Heart left ventricle (tissue), 16 donors: ENCODE measurements at regions not wholly inside any gene's neighbourhood (a gene's known extent, or its start where the extent isn't known, plus 50 kb on each side); places are given as distances from the start of the nearest gene placed in this dataset.
A peak's percentile ranks its signal among the peaks of the same experiment; 100 is the strongest.

Experiments
- ATAC-seq, 4 donors: fragments of 200-7000 bp; cut with Tn5 transposase; one replicate each; pipeline ENCODE4 v1.9.1; 2020 to 2022; ENCODE audit warnings: moderate library complexity in 4 of 4, mild to moderate bottlenecking in 3 of 4, moderate number of reproducible peaks in 1 of 4
- DNase-seq, 5 donors: peaks; one replicate each; pipeline ENCODE4 v3.0.0-alpha.2; 2020
- H3K27ac ChIP-seq, 12 donors: fragments of 200-600 bp; sonication (generic) in 4 of 12; one replicate each; pipeline versions ENCODE4 v1.5.0 to v1.8.0; 2016 to 2022; ENCODE audit warnings: mild to moderate bottlenecking in 2 of 12
- H3K27me3 ChIP-seq, 9 donors: fragments of 200-600 bp; sonication (generic) in 2 of 9; one replicate each; pipeline versions ENCODE4 v1.5.1 to v1.8.0; 2016 to 2022; ENCODE audit warnings: mild to moderate bottlenecking in 3 of 9
- H3K36me3 ChIP-seq, 9 donors: fragments of 200-600 bp; sonication (generic) in 2 of 9; one replicate each; pipeline versions ENCODE4 v1.5.0 to v1.8.0; 2018 to 2022; ENCODE audit warnings: mild to moderate bottlenecking in 2 of 9
- H3K4me1 ChIP-seq, 12 donors: fragments of 200-600 bp; sonication (generic) in 4 of 12; one replicate each; pipeline versions ENCODE4 v1.5.0 to v1.8.0; 2016 to 2022; ENCODE audit warnings: mild to moderate bottlenecking in 3 of 12
- H3K4me3 ChIP-seq, 12 donors: fragments of 200-600 bp; sonication (generic) in 4 of 12; one replicate each; pipeline versions ENCODE4 v1.5.0 to v1.8.0; 2017 to 2022; ENCODE audit warnings: mild to moderate bottlenecking in 9 of 12, moderate library complexity in 4 of 12
- H3K9me3 ChIP-seq, 12 donors: fragments of 200-600 bp; sonication (generic) in 4 of 12; one replicate each; pipeline versions ENCODE4 v1.5.0 to v1.8.0; 2016 to 2022; ENCODE audit warnings: mild to moderate bottlenecking in 1 of 12
- CTCF ChIP-seq, 12 donors: fragments of 200-600 bp; sonication (generic) in 4 of 12; IDR thresholded peaks; one replicate each; pipeline versions ENCODE4 v1.5.0 to v1.8.0; 2018 to 2022; ENCODE audit warnings: antibody characterized with exemption in 12 of 12, mild to moderate bottlenecking in 5 of 12
- POLR2A ChIP-seq, 2 donors: fragments of 450-650 bp; IDR thresholded peaks; one replicate each; pipeline ENCODE4 v1.6.1; 2017; ENCODE audit warnings: antibody characterized with exemption in 2 of 2, mild to moderate bottlenecking in 2 of 2, moderate library complexity in 2 of 2
- WGBS, 4 donors: extraction: QIAGEN DNeasy Blood & Tissue Kit in 2 of 4; methylation state at CpG; one replicate each; pipeline versions ENCODE4 v1.1.5 to v1.1.7; 2013 to 2018; 5-methylcytosine and 5-hydroxymethylcytosine counted together
- intact Hi-C, 10 donors: fragments of 100-400 bp; cut with DNase I; formaldehyde crosslinking; loops; one replicate each; pipeline versions ENCODE4 v1.11.1 to v1.14.2; 2022
- donor health status: ischemic (EF 13 %, LVEDD 7.1; RV severe dilation, severe dysfunction).
- donor health status: healthy with polysubstance abuse.
- donor health status: DM: no; HTN: yes; CAD: no.
- donor health status: DM: no; HTN: no; CAD: no.
- donor health status: ischemic (EF 25% LVEDD 6.9; RV normal size, moderate dysfunction).
- donor health status: ischemic (EF 25% LVEDD 5.7; RV mildly dilated, moderate dysfunction).
- donor health status: healthy.
- donor health status: DM: yes; HTN: yes; CAD: no.
- donor health status: ischemic (EF 35%, LVEDD 5.7; RV mildly dilated, moderate dysfunction).
- donor health status: nonischemic (EF 11% LVEDD 7.7; RV severe dilation, severe dysfunction).
- donor health status: DM: yes; HTN: yes; CAD: no.
- donor health status: PGD.
- donor health status: ischemic (EF 29% LVEDD 5.4; RV normal size, mild dysfunction).
- donor health status: nonischemic (EF 23%, LVEDD 6.1; RV moderate dilation, normal function).

DNA sequence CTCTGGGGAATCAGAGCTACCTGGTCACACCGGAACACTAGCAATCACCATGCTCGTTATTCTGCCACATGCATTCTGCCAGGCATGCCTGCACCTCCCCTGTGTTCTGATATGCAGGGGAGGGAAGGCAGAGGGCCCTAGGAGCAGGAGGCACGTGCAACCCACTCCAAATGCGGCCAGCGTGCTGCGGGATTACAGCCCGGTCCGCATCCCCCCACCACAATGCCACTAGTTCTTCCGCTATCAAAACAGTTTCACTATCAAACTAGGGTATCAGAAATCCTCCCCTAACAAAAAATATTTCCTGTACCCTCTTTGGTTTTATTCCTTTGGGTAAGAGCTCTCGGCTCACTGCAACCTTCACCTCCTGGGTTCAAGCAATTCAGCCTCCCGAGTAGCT is 223.2 kb upstream of the IGF1R start:
- H3K9me3 ChIP-seq: peaks cover 0 to 2% (median 0%) of the 10 kb centered on the region in 12 donors
- H3K27me3 ChIP-seq: peaks cover 7 to 78% (median 38%) of the 10 kb centered on the region in 9 donors
- DNase-seq (no peak), ATAC-seq (no peak)
- H3K36me3 ChIP-seq: no peaks in the 10 kb centered on the region
- H3K27ac ChIP-seq: no peak overlapping the region
- H3K4me3 ChIP-seq: no peak overlapping the region
- 65 to 77% (median 75%) methylated on average over 11 of the region's 11 CpGs for WGBS, 4 donors
- peaks cover 0 to 25% (median 11%) of the 10 kb centered on the region in 12 donors for H3K4me1 ChIP-seq
- TF ChIP-seq CTCF (IDR thresholded peaks at IDR 0.05): no peak
- no peak for TF ChIP-seq POLR2A (IDR thresholded peaks at IDR 0.05)
- intact Hi-C loops: loop anchor here in 5 of 10 donors (5.0 to 10.0 kb wide), 2 partner anchors 518 to 520 kb away; no protein-coding TSS in a partner anchor

DNA sequence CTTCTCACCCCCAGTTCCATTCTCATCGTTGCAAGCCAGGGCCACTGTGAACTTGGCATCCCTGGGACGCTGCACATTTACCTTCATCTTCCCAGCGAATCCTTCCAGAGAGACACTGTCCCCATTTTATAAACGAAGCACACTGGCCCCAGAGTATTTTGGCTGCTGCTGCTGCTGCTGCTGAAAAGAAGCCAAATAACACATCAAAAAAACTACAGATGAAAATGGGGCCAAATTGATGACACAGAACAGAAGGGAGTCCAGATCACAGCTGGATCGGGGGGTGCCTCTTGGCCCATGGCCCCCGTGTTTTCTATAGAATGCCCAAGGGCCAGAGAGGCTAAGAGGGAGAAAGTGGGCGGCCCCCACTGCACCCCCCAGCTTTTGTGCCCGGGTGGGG is 221.0 kb upstream of the IGF1R start:
- TF ChIP-seq CTCF (IDR thresholded peaks at IDR 0.05) (no peak), POLR2A (IDR thresholded peaks at IDR 0.05) (no peak)
- Histone ChIP-seq H3K9me3 (peaks cover 0 to 2% (median 0%) of the 10 kb centered on the region in 12 donors), H3K4me3 (no peak overlapping the region), H3K27ac (no peak overlapping the region), H3K4me1 (peaks cover 0 to 9% (median 0%) of the 10 kb centered on the region in 12 donors), H3K27me3 (peaks cover 0 to 58% (median 20%) of the 10 kb centered on the region in 9 donors), H3K36me3 (no peaks in the 10 kb centered on the region)
- 40 to 53% (median 47%) methylated on average over 8 of the region's 8 CpGs for WGBS, 4 donors
- intact Hi-C loops: loop anchor here in 5 of 10 donors (5.0 to 10.0 kb wide), 2 partner anchors 520 to 523 kb away; no protein-coding TSS in a partner anchor
- no peak for ATAC-seq
- DNase-seq: no peak

DNA sequence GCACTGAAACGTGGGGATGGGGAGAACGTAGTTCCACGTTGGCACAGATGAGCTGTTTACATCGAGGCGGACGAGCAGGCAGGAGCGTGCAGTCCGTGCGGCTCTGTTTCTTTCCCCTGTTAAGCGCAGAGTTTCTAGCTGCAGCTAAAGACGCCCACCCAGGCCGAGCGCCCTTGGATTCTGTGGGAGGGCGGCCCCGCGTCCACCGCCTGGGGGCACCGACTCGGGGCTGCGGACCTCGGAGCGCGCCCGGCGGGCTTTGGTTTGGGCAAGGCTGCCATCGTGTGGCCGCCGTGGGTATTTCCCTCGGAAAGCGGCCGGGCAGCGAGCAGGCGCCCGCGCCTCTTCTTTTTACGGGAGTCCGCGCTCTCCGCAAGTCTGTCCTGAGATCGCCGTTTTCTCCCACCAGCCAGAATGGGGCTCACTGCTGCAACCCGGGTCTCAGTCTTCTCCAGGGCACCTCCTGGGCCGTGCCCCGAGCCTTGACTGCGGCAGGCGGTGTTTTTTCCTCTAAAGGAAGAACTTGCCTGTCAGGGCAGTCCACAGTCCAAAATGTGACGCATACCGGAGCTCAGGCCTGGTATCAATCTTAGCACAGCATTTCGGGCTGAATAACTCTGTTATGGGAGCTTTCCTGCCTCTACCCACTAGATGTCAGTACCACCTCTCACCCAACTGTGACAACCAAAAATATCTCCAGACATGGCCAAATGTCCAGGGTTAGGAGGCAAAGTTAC is 219.9 kb upstream of the IGF1R start:
- Histone ChIP-seq H3K27ac (peak overlapping the region in 2 of 12 donors; percentile 8 to 65), H3K36me3 (no peaks in the 10 kb centered on the region), H3K4me1 (peaks cover 0 to 9% (median 0%) of the 10 kb centered on the region in 12 donors), H3K4me3 (peak overlapping the region in 11 of 12 donors; percentile 19 to 53 (median 39)), H3K9me3 (peaks cover 0 to 2% (median 0%) of the 10 kb centered on the region in 12 donors), H3K27me3 (peaks cover 0 to 48% (median 13%) of the 10 kb centered on the region in 9 donors)
- TF ChIP-seq POLR2A (IDR thresholded peaks at IDR 0.05): no peak
- peak; percentile 72 to 91 (median 85) for TF ChIP-seq CTCF (IDR thresholded peaks at IDR 0.05)
- peak; percentile 56 to 83 (median 67) for DNase-seq
- 3 to 6% (median 3%) methylated on average over 35 to 49 of the region's 49 CpGs for WGBS, 4 donors
- intact Hi-C loops: loop anchor here in 5 of 10 donors (5.0 to 10.0 kb wide), 2 partner anchors 521 to 524 kb away; no protein-coding TSS in a partner anchor
- ATAC-seq: peak; percentile 11 to 88 (median 77)

DNA sequence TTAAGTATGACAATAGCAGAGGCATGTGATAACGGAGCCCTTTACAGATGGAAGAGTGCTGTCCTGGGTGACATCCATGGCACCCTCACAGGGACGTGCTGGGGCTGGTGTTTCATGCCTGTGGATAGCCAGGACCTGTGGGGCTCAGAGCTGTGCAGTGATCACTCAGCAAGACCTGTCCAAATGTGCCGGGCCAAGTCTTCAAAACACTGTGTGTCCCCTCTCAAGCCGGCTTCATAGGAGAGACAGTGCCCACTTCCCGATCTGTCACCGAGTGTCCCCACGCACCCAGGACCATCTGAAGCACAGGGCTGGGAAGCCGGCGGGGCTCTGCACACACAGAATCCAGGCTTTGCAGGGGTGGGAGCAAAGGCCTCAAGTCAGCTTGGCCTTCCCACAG is 217.2 kb upstream of the IGF1R start:
- DNase-seq: no peak
- peaks cover 0 to 41% (median 13%) of the 10 kb centered on the region in 9 donors for H3K27me3 ChIP-seq
- no peak for TF ChIP-seq POLR2A (IDR thresholded peaks at IDR 0.05)
- TF ChIP-seq CTCF (IDR thresholded peaks at IDR 0.05): no peak
- H3K4me1 ChIP-seq: peaks cover 0 to 9% (median 0%) of the 10 kb centered on the region in 12 donors
- H3K4me3 ChIP-seq: no peak overlapping the region
- H3K9me3 ChIP-seq: peaks cover 0 to 2% (median 0%) of the 10 kb centered on the region in 12 donors
- intact Hi-C loops: no loop called here
- no peaks in the 10 kb centered on the region for H3K36me3 ChIP-seq
- 82 to 87% (median 85%) methylated on average over 9 of the region's 9 CpGs for WGBS, 4 donors
- peak in 1 of 4 donors; percentile 4 for ATAC-seq
- no peak overlapping the region for H3K27ac ChIP-seq
